CD4-positive, CD25-positive, alpha-beta regulatory T cell (primary cell): ENCODE measurements at regions not wholly inside any gene's neighbourhood (a gene's known extent, or its start where the extent isn't known, plus 50 kb on each side); places are given as distances from the start of the nearest gene placed in this dataset.
A peak's percentile ranks its signal among the peaks of the same experiment; 100 is the strongest.

Experiments used
- ATAC-seq, 2 donors: fragments of 150-1000 bp; cut with Tn5 transposase; one replicate each; pipeline ENCODE4 v1.10.0; 2021; ENCODE audit warnings: low read depth in 2 of 2, moderate number of reproducible peaks in 2 of 2, moderate library complexity in 1 of 2
- DNase-seq, 3 donors: peaks; one replicate each; pipeline versions ENCODE4 v3.0.0 to v3.0.0-alpha.2; 2012 to 2022; ENCODE audit warnings: mixed read lengths in 1 of 3
- H3K27ac ChIP-seq: one replicate; pipeline ENCODE4 v1.7.0; 2013; ENCODE audit warnings: mild to moderate bottlenecking, low read length; ENCODE audit not compliant: insufficient read depth, poor library complexity, severe bottlenecking
- H3K27me3 ChIP-seq: one replicate; pipeline ENCODE4 v1.7.0; 2013; ENCODE audit warnings: low read length; ENCODE audit not compliant: control insufficient read depth, insufficient read depth
- H3K36me3 ChIP-seq: one replicate; pipeline ENCODE4 v1.7.0; 2013; ENCODE audit warnings: mild to moderate bottlenecking, low read length, moderate library complexity; ENCODE audit not compliant: control insufficient read depth, insufficient read depth
- H3K4me1 ChIP-seq: 2 replicates; pipeline ENCODE4 v1.7.0; 2013; ENCODE audit warnings: mild to moderate bottlenecking, low read length; ENCODE audit not compliant: insufficient read depth, control insufficient read depth, poor library complexity, severe bottlenecking
- H3K4me3 ChIP-seq: one replicate; pipeline ENCODE4 v1.7.0; 2013; ENCODE audit warnings: low read depth, mild to moderate bottlenecking, low read length, moderate library complexity
- H3K9me3 ChIP-seq, 2 experiments: 1 replicate in 1 of 2; 2 replicates in 1 of 2; pipeline ENCODE4 v1.7.0; 2013; ENCODE audit warnings: low read length in 2 of 2, mild to moderate bottlenecking in 1 of 2, moderate library complexity in 1 of 2; ENCODE audit not compliant: control insufficient read depth in 2 of 2
- H3K27ac Mint-ChIP-seq, 3 donors: one replicate each; pipeline ENCODE4 v1.8.0; 2020 to 2022; ENCODE audit warnings: mild to moderate bottlenecking in 3 of 3, mixed read lengths in 3 of 3, moderate library complexity in 2 of 3
- H3K27me3 Mint-ChIP-seq: one replicate; pipeline ENCODE4 v1.8.0; 2022; ENCODE audit warnings: mild to moderate bottlenecking, mixed read lengths
- H3K36me3 Mint-ChIP-seq: one replicate; pipeline ENCODE4 v1.8.0; 2020; ENCODE audit warnings: mixed read lengths
- H3K4me1 Mint-ChIP-seq, 4 donors: one replicate each; pipeline ENCODE4 v1.8.0; 2020 to 2022; ENCODE audit warnings: mixed read lengths in 4 of 4, mild to moderate bottlenecking in 1 of 4
- H3K4me3 Mint-ChIP-seq, 4 donors: one replicate each; pipeline ENCODE4 v1.8.0; 2020 to 2022; ENCODE audit warnings: mild to moderate bottlenecking in 4 of 4, mixed read lengths in 4 of 4, moderate library complexity in 3 of 4
- H3K9me3 Mint-ChIP-seq, 7 donors: one replicate each; pipeline ENCODE4 v1.8.0; 2020 to 2022; ENCODE audit warnings: mixed read lengths in 7 of 7, mild to moderate bottlenecking in 3 of 7, moderate library complexity in 2 of 7

DNA sequence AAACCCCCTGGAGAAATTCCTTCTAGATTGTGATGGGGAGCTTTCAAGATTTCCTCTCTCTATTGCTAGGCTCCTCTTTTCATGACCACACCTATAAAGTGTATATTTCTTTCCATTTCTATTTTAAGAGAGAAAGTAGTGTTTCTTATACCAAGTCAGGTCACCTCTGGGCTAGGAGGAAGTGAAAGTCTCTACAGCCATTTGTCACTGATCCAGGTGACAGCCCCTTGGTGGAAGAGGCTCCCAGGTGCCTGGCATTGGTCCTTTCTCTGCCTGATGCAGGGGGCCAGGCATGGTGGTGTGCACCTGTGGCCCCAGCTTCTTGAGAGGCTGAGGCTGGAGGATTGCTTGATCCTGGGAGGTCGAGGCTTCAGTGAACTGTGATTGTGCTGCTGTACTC is 64.7 kb downstream of the DHCR7 start:
- no peak overlapping the region for H3K27ac ChIP-seq
- no peaks in the 10 kb centered on the region for H3K36me3 Mint-ChIP-seq
- H3K4me1 Mint-ChIP-seq = no peaks in the 10 kb centered on the region
- ATAC-seq (no peak), DNase-seq (no peak)
- H3K9me3 Mint-ChIP-seq = peaks cover 0 to 9% (median 4%) of the 10 kb centered on the region in 7 donors
- peaks cover 1% of the 10 kb centered on the region for H3K27me3 ChIP-seq
- H3K4me1 ChIP-seq = no peaks in the 10 kb centered on the region
- H3K4me3 ChIP-seq = no peak overlapping the region
- no peak overlapping the region for H3K4me3 Mint-ChIP-seq
- no peaks in the 10 kb centered on the region for H3K9me3 ChIP-seq
- no peaks in the 10 kb centered on the region for H3K36me3 ChIP-seq
- H3K27me3 Mint-ChIP-seq = peaks cover 4% of the 10 kb centered on the region
- H3K27ac Mint-ChIP-seq = no peak overlapping the region

DNA sequence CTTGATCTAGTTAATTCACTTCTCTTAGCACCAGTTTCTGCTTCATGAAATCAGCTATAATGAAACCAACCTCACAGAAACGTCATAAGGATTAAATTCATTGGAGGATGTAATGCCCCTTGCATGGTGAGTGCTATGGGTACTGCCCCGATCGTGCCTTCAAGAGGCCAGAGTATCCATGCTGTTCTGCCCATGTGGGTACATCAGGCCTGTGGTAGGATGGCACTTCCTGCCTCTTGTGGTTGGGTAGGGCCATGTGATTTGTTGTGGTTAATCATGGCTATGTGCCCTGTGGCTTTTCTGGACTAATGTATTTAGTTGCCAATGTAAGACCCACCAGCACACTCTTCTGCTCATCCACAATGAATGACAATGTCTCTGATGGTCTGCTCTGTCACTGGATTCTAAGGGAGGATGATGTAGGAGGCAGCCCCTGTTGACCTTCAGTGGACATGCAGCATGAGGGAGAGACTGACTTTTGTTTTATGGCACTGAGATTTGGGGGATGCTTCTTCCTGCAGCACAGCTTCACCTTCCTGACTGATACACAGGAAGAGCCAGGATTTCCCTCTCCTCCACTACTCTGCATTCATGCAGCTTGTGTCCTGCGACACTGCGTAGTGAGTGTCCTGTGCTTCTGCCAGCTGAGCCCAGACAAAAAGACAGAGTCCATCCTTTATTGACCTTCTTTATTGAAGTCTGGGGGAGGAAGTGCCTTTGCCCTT is 66.2 kb downstream of the DHCR7 start:
- Mint-ChIP-seq H3K9me3 (peaks cover 0 to 6% (median 4%) of the 10 kb centered on the region in 7 donors), H3K4me3 (no peak overlapping the region), H3K27me3 (peaks cover 4% of the 10 kb centered on the region), H3K4me1 (no peaks in the 10 kb centered on the region), H3K36me3 (no peaks in the 10 kb centered on the region), H3K27ac (no peak overlapping the region)
- no peak for ATAC-seq
- peaks cover 5% of the 10 kb centered on the region for H3K27me3 ChIP-seq
- no peaks in the 10 kb centered on the region for H3K9me3 ChIP-seq
- H3K36me3 ChIP-seq = no peaks in the 10 kb centered on the region
- no peak overlapping the region for H3K4me3 ChIP-seq
- no peaks in the 10 kb centered on the region for H3K4me1 ChIP-seq
- no peak for DNase-seq
- H3K27ac ChIP-seq = no peak overlapping the region

- H3K27ac Mint-ChIP-seq = no peak overlapping the region
- H3K36me3 ChIP-seq = no peaks in the 10 kb centered on the region
- H3K36me3 Mint-ChIP-seq = peaks cover 3% of the 10 kb centered on the region
- peaks cover 0 to 15% (median 4%) of the 10 kb centered on the region in 7 donors for H3K9me3 Mint-ChIP-seq
- no peak overlapping the region for H3K4me3 Mint-ChIP-seq
- ATAC-seq = no peak
- no peaks in the 10 kb centered on the region for H3K9me3 ChIP-seq
- H3K27ac ChIP-seq = no peak overlapping the region
- H3K4me1 Mint-ChIP-seq = no peaks in the 10 kb centered on the region
- peaks cover 4% of the 10 kb centered on the region for H3K27me3 Mint-ChIP-seq
- no peaks in the 10 kb centered on the region for H3K4me1 ChIP-seq
- H3K27me3 ChIP-seq = peaks cover 5% of the 10 kb centered on the region
- no peak overlapping the region for H3K4me3 ChIP-seq
- DNase-seq = no peak
Observed at GRCh38 chr11:71379701-71380100, 68.5 kb downstream of the DHCR7 start.

GRCh38 chr11:71373791-71374454 is 74.3 kb downstream of the DHCR7 start:
- H3K4me3 Mint-ChIP-seq = no peak overlapping the region
- no peak overlapping the region for H3K4me3 ChIP-seq
- no peak overlapping the region for H3K27ac ChIP-seq
- DNase-seq (no peak), ATAC-seq (no peak)
- H3K4me1 Mint-ChIP-seq = no peaks in the 10 kb centered on the region
- H3K9me3 Mint-ChIP-seq = peaks cover 0 to 16% (median 2%) of the 10 kb centered on the region in 7 donors
- peaks cover 2% of the 10 kb centered on the region for H3K27me3 Mint-ChIP-seq
- peaks cover 5% of the 10 kb centered on the region for H3K27me3 ChIP-seq
- H3K4me1 ChIP-seq = no peaks in the 10 kb centered on the region
- peaks cover 3% of the 10 kb centered on the region for H3K36me3 Mint-ChIP-seq
- H3K9me3 ChIP-seq = no peaks in the 10 kb centered on the region
- H3K36me3 ChIP-seq = no peaks in the 10 kb centered on the region
- H3K27ac Mint-ChIP-seq = no peak overlapping the region

- peaks cover 0 to 16% (median 0%) of the 10 kb centered on the region in 7 donors for H3K9me3 Mint-ChIP-seq
- no peak overlapping the region for H3K27ac Mint-ChIP-seq
- Histone ChIP-seq H3K27ac (no peak overlapping the region), H3K9me3 (no peaks in the 10 kb centered on the region), H3K4me3 (no peak overlapping the region), H3K36me3 (no peaks in the 10 kb centered on the region), H3K27me3 (peaks cover 2% of the 10 kb centered on the region), H3K4me1 (no peaks in the 10 kb centered on the region)
- H3K27me3 Mint-ChIP-seq = no peaks in the 10 kb centered on the region
- peaks cover 3% of the 10 kb centered on the region for H3K36me3 Mint-ChIP-seq
- H3K4me1 Mint-ChIP-seq = no peaks in the 10 kb centered on the region
- no peak for ATAC-seq
- DNase-seq = no peak
- no peak overlapping the region for H3K4me3 Mint-ChIP-seq
Observed at GRCh38 chr11:71372693-71373657, 75.2 kb downstream of the DHCR7 start.

- H3K27ac Mint-ChIP-seq = no peak overlapping the region
- H3K4me3 Mint-ChIP-seq = no peak overlapping the region
- DNase-seq = no peak
- no peak overlapping the region for H3K27ac ChIP-seq
- H3K9me3 ChIP-seq = no peaks in the 10 kb centered on the region
- H3K27me3 Mint-ChIP-seq = no peaks in the 10 kb centered on the region
- H3K4me3 ChIP-seq = no peak overlapping the region
- no peaks in the 10 kb centered on the region for H3K4me1 Mint-ChIP-seq
- no peak for ATAC-seq
- H3K36me3 Mint-ChIP-seq = peaks cover 3% of the 10 kb centered on the region
- H3K4me1 ChIP-seq = no peaks in the 10 kb centered on the region
- H3K36me3 ChIP-seq = no peaks in the 10 kb centered on the region
- peaks cover 0 to 15% (median 0%) of the 10 kb centered on the region in 7 donors for H3K9me3 Mint-ChIP-seq
- H3K27me3 ChIP-seq = no peaks in the 10 kb centered on the region
Observed at GRCh38 chr11:71371674-71372069, 76.5 kb downstream of the DHCR7 start.

DNA sequence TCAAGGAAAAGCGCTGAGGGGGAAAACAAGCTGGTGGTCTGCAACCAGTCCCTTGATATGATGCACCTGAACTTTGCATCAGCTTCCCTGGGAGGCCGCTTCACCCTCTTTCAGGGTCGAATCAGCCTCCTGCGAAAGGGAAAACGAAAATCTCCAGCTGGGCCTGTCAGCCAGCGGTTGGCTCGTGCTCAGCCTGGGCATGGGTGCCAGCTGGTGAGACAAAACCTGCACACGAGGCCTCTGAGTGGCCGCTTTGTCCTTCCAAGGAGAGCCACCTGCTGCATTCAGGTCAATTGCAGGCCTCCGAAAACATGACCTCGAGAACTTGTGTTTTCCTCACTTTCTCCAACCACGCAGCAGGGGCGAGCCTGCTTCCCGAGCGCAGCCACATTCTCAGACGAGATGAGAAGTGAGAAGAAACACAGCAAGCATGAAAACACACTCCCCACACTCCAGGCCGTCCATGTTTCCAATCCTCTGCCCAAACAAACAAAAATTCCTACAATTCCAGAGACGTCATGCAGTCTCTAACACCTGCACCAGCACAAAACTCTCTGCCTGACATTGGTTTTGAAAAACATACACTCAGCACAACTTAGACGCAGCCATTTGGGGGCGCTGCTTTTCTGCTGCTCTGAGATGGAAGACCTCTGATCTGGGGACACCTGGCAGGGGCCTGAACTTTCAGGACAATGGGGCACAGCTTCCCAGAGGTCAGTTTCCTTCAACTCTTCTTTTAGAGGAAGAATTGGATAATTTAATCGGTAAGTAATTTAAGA is 77.1 kb downstream of the DHCR7 start:
- Histone ChIP-seq H3K9me3 (no peaks in the 10 kb centered on the region), H3K4me1 (no peaks in the 10 kb centered on the region), H3K36me3 (no peaks in the 10 kb centered on the region), H3K27me3 (no peaks in the 10 kb centered on the region), H3K4me3 (no peak overlapping the region), H3K27ac (no peak overlapping the region)
- Mint-ChIP-seq H3K4me1 (no peaks in the 10 kb centered on the region), H3K36me3 (no peaks in the 10 kb centered on the region), H3K27ac (peak overlapping the region in 1 of 3 donors; percentile 1), H3K4me3 (no peak overlapping the region), H3K27me3 (no peaks in the 10 kb centered on the region), H3K9me3 (peaks cover 0 to 9% (median 0%) of the 10 kb centered on the region in 7 donors)
- ATAC-seq (no peak), DNase-seq (no peak)
